Epidermal melanocyte (primary cell): ENCODE measurements at regions not wholly inside any gene's neighbourhood (a gene's known extent, or its start where the extent isn't known, plus 50 kb on each side); places are given as distances from the start of the nearest gene placed in this dataset.

Experiments used
- DNase-seq: peaks from one replicate; pipeline ENCODE4 v3.0.0; 2011; ENCODE audit warnings: low spot score; ENCODE audit not compliant: insufficient read length

- DNase-seq = no peak
Measured at GRCh38 chr2:133937669-133938068, 316.2 kb upstream of the MGAT5 start.

GRCh38 chr2:133940134-133940533, 313.7 kb upstream of the MGAT5 start:
- no peak for DNase-seq

DNA sequence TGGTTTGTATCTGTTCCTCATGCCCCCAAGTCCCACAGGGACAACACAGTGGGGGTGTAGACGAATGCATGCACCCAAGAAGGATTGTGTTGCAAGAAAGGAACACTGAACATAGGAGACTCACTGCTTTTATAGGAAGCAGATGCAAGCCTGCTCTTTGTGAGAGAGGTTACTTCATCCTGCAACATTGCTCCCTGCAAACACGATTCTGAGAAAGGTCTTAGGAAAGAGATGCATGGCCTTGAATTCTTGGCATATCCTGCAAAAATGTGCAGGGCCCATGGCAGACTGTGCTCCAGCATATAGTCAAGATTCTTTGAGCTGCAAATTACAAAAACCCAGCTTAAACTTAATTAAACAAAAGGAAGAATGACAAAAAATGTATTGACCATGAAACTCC, 312.2 kb upstream of the MGAT5 start:
- DNase-seq = no peak

DNA sequence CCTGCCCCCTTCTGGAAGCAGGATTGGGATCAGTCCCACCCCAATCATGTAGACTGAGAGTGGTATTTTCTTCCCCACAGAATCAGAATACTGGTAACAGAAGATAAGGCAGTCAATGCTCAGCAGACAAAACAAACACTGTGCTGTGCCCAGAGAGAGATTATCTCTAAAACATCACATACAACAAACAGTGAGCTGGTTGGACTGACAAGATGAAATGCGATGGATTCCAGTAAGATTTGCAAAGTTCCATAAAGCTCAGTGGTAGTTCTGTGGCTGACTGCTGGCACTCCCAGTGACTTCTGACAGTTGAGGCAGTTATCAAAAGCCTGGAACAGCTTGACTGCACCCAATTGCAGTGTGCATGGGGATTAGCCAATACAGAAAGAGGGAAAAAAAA, 311.5 kb upstream of the MGAT5 start:
- DNase-seq = no peak

DNA sequence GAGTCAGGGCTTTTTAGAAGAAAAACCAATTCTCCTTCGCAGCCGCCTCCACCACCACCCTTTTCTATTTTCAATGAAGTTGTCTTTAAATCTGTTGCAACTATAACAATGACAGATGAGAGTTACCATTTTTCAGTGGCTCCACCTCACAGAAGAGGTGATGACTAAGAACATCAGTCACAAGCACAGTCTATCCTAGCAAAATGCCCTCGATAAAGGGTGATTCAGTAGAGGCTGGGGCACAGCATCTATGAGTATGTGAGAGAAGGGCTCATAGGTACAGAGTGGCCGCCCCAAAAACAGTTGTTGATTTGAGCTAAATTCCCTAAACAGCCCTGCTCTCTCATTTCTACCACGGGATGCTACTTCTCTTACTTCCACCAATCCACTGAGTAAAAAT, 310.8 kb upstream of the MGAT5 start:
- no peak for DNase-seq

- DNase-seq = no peak
Measured at GRCh38 chr2:133945089-133945488, 308.8 kb upstream of the MGAT5 start.

- DNase-seq = no peak
Measured at GRCh38 chr2:133947057-133947456, 306.8 kb upstream of the MGAT5 start.

DNA sequence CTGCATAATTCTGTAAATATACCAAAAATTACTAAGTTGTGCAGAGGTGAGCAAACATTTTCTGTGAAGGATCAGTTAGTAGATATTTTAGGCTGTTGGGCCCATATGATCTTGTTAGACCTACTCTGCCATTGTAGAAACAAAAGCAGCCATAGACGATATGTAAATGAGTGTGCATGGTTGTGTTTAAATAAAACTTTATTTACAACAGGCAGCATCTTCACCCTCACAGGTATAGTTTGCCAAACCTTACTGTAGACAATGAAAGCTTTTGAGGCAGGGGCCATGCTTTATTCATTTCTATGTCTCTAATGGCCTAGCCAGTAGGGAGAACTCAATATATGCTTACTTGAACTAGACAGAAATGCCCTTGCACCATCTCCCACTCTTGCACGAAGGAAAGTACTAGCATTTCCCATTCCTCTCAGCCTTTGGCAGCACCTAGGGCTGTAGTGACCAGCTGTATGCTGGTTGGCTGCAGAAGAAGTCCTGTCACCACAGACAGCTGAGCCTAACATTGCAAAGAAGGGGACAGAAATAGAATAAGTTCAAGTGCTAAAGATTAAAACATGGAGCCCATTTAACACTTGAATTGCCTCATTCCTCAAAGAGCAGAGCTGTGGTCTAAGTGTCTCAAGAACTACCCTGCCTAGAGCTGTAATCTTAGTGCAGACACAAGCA, 305.1 kb upstream of the MGAT5 start:
- no peak for DNase-seq

- no peak for DNase-seq
Measured at GRCh38 chr2:133949595-133949994, 304.3 kb upstream of the MGAT5 start.

- no peak for DNase-seq
Measured at GRCh38 chr2:133951209-133951608, 302.7 kb upstream of the MGAT5 start.

DNA sequence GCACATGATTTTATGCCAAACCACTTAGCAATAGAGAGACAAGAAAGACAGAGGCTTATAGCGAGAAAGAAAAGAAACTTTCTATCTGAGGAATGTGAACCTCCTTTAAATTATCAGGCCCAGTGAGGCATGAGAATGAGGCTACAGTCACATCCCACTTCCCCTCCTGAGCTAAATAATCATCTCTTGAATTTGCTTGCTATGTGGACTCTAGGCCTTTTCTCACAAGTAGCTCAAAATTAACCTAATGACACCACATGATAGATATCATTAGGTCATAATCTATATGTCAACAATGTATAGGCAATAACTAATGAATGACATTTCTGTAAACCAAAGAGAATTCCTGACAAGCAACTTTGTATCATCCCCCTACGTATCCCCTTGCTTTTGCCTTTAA, 301.5 kb upstream of the MGAT5 start:
- DNase-seq = no peak

DNA sequence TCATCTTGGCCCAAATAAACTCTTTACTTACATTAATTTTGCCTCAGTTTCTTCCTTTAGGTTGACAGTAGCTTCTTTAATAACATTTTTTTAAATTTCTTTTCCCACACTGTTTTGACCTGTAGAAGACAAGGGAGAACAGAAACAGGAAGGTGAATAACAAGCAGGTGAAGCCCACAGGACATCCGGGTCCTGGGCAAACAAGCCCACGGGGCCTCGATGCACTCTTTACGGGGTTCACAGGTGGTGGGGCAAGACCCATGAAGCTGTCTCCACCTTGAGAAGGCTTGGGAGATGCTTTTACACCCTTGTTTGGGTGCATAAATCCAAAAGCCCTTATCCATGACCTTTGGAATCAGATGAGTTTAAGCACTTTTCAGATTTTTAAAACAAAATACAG, 301.0 kb upstream of the MGAT5 start:
- DNase-seq = no peak

- DNase-seq = no peak
Measured at GRCh38 chr2:133953524-133953923, 300.3 kb upstream of the MGAT5 start.

- DNase-seq = no peak
Measured at GRCh38 chr2:133954636-133955035, 299.2 kb upstream of the MGAT5 start.

DNA sequence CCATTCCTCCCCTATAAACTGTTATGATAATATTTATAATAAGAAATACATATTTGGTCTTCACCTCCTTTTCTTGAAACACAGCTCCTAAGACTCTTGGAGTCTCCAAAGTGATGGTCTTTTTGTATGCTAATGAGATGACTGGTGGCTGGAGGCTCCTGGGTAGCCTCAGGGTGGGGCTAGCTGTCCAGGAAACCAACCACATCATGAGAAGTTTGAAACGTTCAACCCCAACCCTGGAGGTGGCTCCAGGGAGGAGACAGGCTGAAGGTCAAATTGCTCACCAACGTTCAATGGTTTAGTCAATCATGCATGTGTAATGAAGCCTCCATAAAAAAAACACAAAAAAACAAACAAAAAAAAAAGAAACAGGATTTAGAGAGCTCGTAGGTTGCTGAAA, 298.7 kb upstream of the MGAT5 start:
- DNase-seq = no peak

GRCh38 chr2:133956434-133956935, 297.4 kb upstream of the MGAT5 start:
- no peak for DNase-seq

DNA sequence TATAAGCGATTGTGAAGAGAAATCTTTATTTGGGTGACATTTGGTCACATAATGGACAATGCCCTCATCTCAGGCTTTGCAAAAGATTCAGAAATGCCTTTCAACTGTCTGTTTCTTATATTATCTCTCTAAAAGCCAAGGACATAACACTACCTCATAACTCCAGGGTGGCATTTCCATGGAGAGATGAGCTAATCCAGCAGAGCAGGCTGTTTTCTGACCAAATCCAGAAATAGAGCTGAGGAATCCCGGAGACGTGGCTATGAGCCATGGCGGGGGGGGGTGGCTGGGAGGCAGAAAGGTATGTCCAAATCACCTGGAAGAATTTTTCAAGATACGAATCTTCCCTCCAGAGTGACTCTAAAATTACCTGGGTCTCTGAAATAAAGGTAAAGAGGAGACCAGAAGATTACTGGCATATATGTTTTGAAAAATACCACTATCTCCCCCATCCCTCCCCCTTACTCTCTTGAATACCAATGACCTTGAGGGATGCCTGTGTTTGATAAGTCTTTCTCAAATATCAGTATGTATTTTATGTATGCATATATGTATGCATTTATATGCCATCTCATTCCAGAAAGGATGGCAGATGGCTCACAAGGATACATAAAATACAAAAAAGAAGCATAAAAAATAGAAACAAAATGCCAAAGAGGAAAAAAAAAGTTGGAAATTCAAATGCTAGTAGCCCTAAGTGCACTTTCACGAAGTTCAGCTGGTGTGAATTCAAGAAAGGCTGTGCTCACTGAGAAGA, 296.0 kb upstream of the MGAT5 start:
- no peak for DNase-seq

DNA sequence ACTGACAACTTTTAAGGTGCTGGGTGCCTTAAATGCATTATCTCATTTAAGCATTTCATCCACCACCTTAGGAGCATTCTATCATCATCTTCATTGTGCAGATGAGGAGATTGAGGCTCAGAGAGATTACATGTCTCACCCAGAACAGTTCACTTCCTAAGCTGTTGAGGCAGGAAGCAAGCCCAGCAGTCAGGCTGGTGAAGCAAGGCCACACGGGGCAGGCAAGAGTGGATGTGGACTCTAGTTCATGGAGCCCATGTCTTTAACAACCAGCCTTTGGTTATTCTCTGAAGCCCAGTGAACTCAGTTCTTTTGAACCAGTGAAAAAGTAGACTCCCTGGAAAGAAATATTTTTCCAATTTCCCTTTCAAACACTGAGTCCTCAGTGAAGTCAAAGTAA, 294.8 kb upstream of the MGAT5 start:
- no peak for DNase-seq

DNA sequence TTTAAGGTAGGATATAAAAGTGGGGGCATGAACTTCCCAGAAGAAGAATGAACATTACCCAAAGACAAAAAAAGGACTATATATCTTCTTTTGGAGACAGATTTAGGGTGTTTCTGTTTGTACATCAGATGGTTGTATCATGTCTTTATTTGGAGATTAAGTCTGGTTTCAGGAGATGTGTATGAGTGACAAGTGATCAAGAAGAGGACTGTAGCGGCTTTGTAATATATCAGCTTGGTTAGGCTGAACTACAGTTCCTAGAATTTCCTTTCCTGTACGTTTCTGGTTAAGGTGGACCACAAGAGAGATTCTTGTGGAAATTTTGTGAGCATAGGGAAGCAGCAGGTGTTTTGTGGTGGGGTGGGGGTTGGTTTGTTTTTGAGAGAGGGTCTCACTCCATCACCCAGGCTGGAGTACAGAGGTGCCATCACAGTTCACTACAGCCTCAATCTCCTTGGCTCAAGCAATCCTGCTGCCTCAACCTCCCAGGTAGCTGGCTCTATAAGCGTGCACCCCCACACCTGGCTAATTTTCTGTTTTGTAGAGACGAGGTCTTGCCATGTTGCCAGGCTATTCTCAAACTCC, 287.1 kb upstream of the MGAT5 start:
- DNase-seq = no peak

GRCh38 chr2:133967326-133967725, 286.5 kb upstream of the MGAT5 start:
- no peak for DNase-seq

GRCh38 chr2:133968446-133968845, 285.4 kb upstream of the MGAT5 start:
- DNase-seq = no peak

GRCh38 chr2:133970641-133971040, 283.2 kb upstream of the MGAT5 start:
- no peak for DNase-seq

GRCh38 chr2:133972297-133972696, 281.6 kb upstream of the MGAT5 start:
- no peak for DNase-seq
